ENCODE measurements at regions not wholly inside any gene's neighbourhood (a gene's known extent, or its start where the extent isn't known, plus 50 kb on each side); places are given as distances from the start of the nearest gene placed in this dataset.

DNA sequence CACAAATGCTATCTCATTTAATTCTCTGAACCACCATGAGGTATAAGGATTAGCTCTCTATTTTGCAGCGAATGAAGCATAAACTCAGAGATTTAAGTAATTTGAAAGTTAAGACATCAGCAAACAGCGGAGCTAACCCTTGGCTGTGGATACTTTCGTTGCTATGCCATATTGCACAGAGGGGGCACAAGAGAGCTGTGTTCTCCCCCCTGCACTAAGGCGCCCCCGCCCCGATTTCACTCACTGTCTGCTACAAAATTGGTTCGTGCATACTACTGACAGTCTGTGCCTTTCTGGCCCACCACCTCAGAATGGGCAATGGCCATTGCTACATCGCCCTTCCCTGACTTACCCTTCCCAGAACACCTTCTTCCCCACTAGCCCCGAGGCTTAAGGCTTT, 105.7 kb upstream of the OBI1 start:
- Histone ChIP-seq H3K9me3 (ENCODE audit: control insufficient read depth, insufficient read depth, low read length) (no peaks in the 10 kb centered on the region), H3K9me2 (replicated peaks; ENCODE audit: control insufficient read depth, low read length) (no peaks in the 10 kb centered on the region), H3K79me2 (ENCODE audit: control insufficient read depth, low read length) (no peaks in the 10 kb centered on the region), H4K20me1 (ENCODE audit: control insufficient read depth, insufficient read depth, low read depth, low read length) (no peaks in the 10 kb centered on the region), H3K4me1 (ENCODE audit: control insufficient read depth, low read length) (no peaks in the 10 kb centered on the region), H3K27ac (ENCODE audit: low read depth, low read length) (no peak overlapping the region), H3K4me3 (ENCODE audit: low read length) (no peak overlapping the region), H3K4me2 (ENCODE audit: low read length) (no peak overlapping the region), H3K27me3 (ENCODE audit: control insufficient read depth, low read length) (no peaks in the 10 kb centered on the region), H3K36me3 (ENCODE audit: control insufficient read depth, low read length) (no peaks in the 10 kb centered on the region), H3F3A (ENCODE audit: control insufficient read depth, insufficient read depth) (no peaks in the 10 kb centered on the region)
- TF ChIP-seq, protein P1, sequence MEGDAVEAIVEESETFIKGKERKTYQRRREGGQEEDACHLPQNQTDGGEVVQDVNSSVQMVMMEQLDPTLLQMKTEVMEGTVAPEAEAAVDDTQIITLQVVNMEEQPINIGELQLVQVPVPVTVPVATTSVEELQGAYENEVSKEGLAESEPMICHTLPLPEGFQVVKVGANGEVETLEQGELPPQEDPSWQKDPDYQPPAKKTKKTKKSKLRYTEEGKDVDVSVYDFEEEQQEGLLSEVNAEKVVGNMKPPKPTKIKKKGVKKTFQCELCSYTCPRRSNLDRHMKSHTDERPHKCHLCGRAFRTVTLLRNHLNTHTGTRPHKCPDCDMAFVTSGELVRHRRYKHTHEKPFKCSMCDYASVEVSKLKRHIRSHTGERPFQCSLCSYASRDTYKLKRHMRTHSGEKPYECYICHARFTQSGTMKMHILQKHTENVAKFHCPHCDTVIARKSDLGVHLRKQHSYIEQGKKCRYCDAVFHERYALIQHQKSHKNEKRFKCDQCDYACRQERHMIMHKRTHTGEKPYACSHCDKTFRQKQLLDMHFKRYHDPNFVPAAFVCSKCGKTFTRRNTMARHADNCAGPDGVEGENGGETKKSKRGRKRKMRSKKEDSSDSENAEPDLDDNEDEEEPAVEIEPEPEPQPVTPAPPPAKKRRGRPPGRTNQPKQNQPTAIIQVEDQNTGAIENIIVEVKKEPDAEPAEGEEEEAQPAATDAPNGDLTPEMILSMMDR (IDR thresholded peaks at IDR 0.05; ENCODE audit: low read depth, low read length, poor library complexity, severe bottlenecking), result no peak
- no peak for TF ChIP-seq EZH2phosphoT487 (IDR thresholded peaks at IDR 0.05; ENCODE audit: borderline replicate concordance, low read length)

DNA sequence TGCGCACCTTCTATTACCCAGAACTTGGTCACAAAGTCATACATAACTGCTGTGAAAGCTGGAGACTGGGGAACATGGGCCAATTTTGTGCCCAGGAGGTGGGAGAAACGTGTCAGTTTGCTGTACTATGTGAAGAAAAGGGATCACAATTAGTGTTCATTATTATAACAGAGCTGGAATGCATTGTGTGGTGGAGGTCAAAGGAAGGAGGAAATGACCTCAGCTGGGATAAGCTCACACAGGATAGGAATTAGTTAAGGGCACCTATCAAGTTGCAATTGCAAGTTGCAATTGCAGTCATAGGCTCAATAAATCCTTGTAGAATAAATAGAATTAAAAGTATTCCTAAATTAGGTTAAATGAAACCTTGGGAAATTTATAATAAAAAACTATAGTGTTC, 103.9 kb upstream of the OBI1 start:
- Histone ChIP-seq H3K4me1 (ENCODE audit: control insufficient read depth, low read length) (no peaks in the 10 kb centered on the region), H3K4me2 (ENCODE audit: low read length) (no peak overlapping the region), H3K27me3 (ENCODE audit: control insufficient read depth, low read length) (no peaks in the 10 kb centered on the region), H3F3A (ENCODE audit: control insufficient read depth, insufficient read depth) (no peaks in the 10 kb centered on the region), H3K79me2 (ENCODE audit: control insufficient read depth, low read length) (no peaks in the 10 kb centered on the region), H3K9me3 (ENCODE audit: control insufficient read depth, insufficient read depth, low read length) (no peaks in the 10 kb centered on the region), H3K9me2 (replicated peaks; ENCODE audit: control insufficient read depth, low read length) (no peaks in the 10 kb centered on the region), H4K20me1 (ENCODE audit: control insufficient read depth, insufficient read depth, low read depth, low read length) (no peaks in the 10 kb centered on the region), H3K27ac (ENCODE audit: low read depth, low read length) (no peak overlapping the region), H3K4me3 (ENCODE audit: low read length) (no peak overlapping the region), H3K36me3 (ENCODE audit: control insufficient read depth, low read length) (no peaks in the 10 kb centered on the region)
- TF ChIP-seq, protein P1 (IDR thresholded peaks at IDR 0.05; ENCODE audit: low read depth, low read length, poor library complexity, severe bottlenecking), result no peak
- TF ChIP-seq EZH2phosphoT487 (IDR thresholded peaks at IDR 0.05; ENCODE audit: borderline replicate concordance, low read length), result no peak

DNA sequence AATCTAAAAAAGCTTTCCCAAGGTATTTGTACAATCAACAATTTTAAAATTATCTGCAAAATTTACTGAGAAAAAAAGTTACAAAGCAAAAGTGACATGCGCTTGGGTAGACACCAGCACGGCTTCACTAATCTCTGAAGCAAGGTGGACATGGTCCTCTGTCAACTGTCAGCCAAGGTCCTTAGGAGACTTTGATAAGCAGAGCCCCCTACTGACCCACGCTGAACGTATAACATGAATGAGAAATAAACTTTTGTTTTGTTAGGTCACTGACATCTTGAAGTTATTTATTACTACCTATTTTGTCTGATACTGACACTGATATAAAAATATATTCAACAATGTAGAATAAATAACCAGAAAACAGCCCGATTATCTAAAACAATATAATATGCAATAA, 100.7 kb upstream of the OBI1 start:
- H4K20me1 ChIP-seq (ENCODE audit: control insufficient read depth, insufficient read depth, low read depth, low read length), result no peaks in the 10 kb centered on the region
- H3K27ac ChIP-seq (ENCODE audit: low read depth, low read length), result no peak overlapping the region
- H3K9me2 ChIP-seq (replicated peaks; ENCODE audit: control insufficient read depth, low read length), result no peaks in the 10 kb centered on the region
- H3F3A ChIP-seq (ENCODE audit: control insufficient read depth, insufficient read depth), result no peaks in the 10 kb centered on the region
- H3K4me2 ChIP-seq (ENCODE audit: low read length), result no peak overlapping the region
- H3K4me1 ChIP-seq (ENCODE audit: control insufficient read depth, low read length), result no peaks in the 10 kb centered on the region
- no peaks in the 10 kb centered on the region for H3K36me3 ChIP-seq (ENCODE audit: control insufficient read depth, low read length)
- TF ChIP-seq, protein P1 (IDR thresholded peaks at IDR 0.05; ENCODE audit: low read depth, low read length, poor library complexity, severe bottlenecking), result no peak
- TF ChIP-seq EZH2phosphoT487 (IDR thresholded peaks at IDR 0.05; ENCODE audit: borderline replicate concordance, low read length), result no peak
- H3K79me2 ChIP-seq (ENCODE audit: control insufficient read depth, low read length), result no peaks in the 10 kb centered on the region
- H3K27me3 ChIP-seq (ENCODE audit: control insufficient read depth, low read length), result no peaks in the 10 kb centered on the region; the same call in 1 of the 2 replicates
- no peaks in the 10 kb centered on the region for H3K9me3 ChIP-seq (ENCODE audit: control insufficient read depth, insufficient read depth, low read length)
- no peak overlapping the region for H3K4me3 ChIP-seq (ENCODE audit: low read length)

GRCh38 chr13:78758549-78758948, 99.6 kb upstream of the OBI1 start:
- no peaks in the 10 kb centered on the region for H3K79me2 ChIP-seq (ENCODE audit: control insufficient read depth, low read length)
- H3F3A ChIP-seq (ENCODE audit: control insufficient read depth, insufficient read depth), result no peaks in the 10 kb centered on the region
- no peaks in the 10 kb centered on the region for H3K9me3 ChIP-seq (ENCODE audit: control insufficient read depth, insufficient read depth, low read length)
- H3K4me1 ChIP-seq (ENCODE audit: control insufficient read depth, low read length), result no peaks in the 10 kb centered on the region
- no peak overlapping the region for H3K4me2 ChIP-seq (ENCODE audit: low read length)
- no peaks in the 10 kb centered on the region for H3K9me2 ChIP-seq (replicated peaks; ENCODE audit: control insufficient read depth, low read length)
- no peaks in the 10 kb centered on the region for H4K20me1 ChIP-seq (ENCODE audit: control insufficient read depth, insufficient read depth, low read depth, low read length)
- no peaks in the 10 kb centered on the region; the same call in 1 of the 2 replicates for H3K27me3 ChIP-seq (ENCODE audit: control insufficient read depth, low read length)
- TF ChIP-seq, protein P1 (IDR thresholded peaks at IDR 0.05; ENCODE audit: low read depth, low read length, poor library complexity, severe bottlenecking), result no peak
- no peak for TF ChIP-seq EZH2phosphoT487 (IDR thresholded peaks at IDR 0.05; ENCODE audit: borderline replicate concordance, low read length)
- H3K4me3 ChIP-seq (ENCODE audit: low read length), result no peak overlapping the region
- H3K27ac ChIP-seq (ENCODE audit: low read depth, low read length), result no peak overlapping the region
- H3K36me3 ChIP-seq (ENCODE audit: control insufficient read depth, low read length), result no peaks in the 10 kb centered on the region
